ENCODE measurements at regions not wholly inside any gene's neighbourhood (a gene's known extent, or its start where the extent isn't known, plus 50 kb on each side); places are given as distances from the start of the nearest gene placed in this dataset.

DNA sequence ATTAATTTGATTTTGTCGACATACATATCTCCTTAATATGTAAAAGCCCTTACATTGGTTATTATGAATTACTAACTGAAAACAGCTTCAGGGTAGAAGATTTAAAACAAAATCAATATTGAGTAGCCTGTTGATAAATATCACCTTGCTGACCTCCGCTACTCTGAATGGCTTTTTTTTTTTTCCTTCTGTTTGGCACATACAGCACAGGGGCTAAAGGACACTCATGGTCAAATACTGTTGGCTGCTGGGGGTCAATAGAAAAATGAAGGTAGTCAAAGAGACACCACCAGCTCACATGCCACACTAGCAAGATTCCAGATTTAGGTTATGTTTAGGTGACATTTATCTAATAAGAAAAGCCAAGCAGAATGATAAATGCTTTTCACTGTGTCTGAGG, 1642.4 kb upstream of the SLC39A10 start:
- TF ChIP-seq, protein P1, sequence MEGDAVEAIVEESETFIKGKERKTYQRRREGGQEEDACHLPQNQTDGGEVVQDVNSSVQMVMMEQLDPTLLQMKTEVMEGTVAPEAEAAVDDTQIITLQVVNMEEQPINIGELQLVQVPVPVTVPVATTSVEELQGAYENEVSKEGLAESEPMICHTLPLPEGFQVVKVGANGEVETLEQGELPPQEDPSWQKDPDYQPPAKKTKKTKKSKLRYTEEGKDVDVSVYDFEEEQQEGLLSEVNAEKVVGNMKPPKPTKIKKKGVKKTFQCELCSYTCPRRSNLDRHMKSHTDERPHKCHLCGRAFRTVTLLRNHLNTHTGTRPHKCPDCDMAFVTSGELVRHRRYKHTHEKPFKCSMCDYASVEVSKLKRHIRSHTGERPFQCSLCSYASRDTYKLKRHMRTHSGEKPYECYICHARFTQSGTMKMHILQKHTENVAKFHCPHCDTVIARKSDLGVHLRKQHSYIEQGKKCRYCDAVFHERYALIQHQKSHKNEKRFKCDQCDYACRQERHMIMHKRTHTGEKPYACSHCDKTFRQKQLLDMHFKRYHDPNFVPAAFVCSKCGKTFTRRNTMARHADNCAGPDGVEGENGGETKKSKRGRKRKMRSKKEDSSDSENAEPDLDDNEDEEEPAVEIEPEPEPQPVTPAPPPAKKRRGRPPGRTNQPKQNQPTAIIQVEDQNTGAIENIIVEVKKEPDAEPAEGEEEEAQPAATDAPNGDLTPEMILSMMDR (IDR thresholded peaks at IDR 0.05) = no peak
- TF ChIP-seq POLR2AphosphoS5 (IDR thresholded peaks at IDR 0.05) (no peak), POLR2A (IDR thresholded peaks at IDR 0.05) (no peak)

All from breast epithelium (tissue), 3 donors.